ENCODE measurements at regions not wholly inside any gene's neighbourhood (a gene's known extent, or its start where the extent isn't known, plus 50 kb on each side); places are given as distances from the start of the nearest gene placed in this dataset.
"Not testable (repeated sequence)": the region's sequence is repeated elsewhere in the genome, so short reads cannot be mapped to it uniquely, and the experiment has no call there.

DNA sequence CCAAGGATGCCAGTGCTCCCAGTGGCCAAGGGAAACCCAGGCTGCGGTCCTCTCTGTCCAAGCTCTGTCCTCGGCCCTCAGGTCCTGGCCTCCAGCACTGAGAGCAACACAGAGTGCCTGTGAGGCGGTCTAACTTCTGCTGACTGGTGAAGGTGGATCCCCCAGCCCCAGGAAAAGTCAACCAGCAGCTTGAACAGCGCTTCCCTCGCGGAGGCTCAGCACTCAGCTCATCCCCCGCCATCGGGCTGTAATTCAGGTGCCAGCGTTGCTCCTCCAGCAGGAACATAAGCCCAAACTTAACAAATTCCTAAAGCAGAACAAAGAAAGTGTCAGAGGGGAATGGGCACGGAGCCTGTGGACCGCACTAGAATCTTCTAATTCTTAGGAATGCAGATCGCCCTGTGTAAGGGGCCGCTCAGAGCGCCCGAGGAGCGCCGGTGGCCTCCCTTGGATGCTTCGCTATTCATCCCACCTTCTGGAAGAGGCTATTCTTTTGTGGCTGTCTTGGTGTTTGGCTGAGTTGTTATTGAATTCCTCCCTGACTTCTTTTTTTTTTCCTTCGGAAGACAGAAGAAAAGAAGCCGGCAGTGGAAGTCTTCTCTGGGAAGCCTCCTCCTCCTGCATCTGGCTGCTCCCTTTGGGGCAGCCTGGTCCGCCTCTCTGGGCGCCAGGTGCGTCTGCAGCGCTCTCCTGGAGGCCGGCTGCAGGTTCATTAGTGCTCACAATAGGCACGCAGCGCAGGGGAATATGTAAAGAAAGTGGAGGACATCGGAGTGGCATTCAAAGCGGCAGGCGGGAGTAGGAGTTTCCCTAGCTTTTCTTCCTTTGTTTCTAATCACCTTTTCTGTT, 905.6 kb downstream of the TSN start:
- no peak for DNase-seq (ENCODE audit: extremely low read depth, low read depth, low spot score)

DNA sequence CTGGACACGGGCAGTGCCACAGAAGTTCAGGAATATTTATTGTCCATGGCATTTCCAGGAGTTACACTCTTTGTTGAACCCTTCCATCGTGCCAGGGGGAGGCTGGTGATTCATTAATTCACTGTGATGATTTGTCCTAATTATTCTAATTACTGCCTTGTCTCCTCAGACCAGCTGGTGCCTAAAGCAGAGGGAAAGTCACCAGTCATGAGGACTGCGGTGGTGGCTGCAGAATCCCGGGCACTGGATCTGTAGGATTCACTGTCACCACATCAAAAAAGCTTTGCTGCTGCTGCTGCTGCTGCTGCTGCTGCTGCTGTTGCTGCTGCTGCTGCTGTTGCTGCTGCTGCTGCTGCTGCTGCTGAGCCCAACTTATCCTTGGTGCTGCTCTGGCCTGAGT, 908.2 kb downstream of the TSN start:
- no peak for DNase-seq (ENCODE audit: extremely low read depth, low read depth, low spot score)

DNA sequence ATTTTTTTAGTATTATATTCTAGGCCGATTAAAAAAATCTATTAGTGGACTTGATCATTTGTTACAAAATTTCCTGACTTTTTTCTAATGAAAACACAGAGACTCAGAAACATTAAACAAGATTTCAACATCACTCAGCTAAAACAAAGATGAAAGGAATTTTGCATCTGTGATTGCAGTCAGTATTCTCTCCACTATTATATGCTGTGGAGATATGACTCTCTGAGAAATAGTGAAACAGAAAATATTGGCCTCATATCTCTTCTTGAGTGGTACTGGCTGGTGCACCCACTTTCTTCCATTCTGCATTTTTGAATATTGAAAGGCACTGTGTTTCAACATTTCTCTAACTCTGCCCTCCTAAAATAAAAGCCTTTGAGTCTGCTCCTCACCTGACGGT, 914.2 kb downstream of the TSN start:
- DNase-seq (ENCODE audit: extremely low read depth, low read depth, low spot score) = no peak

DNA sequence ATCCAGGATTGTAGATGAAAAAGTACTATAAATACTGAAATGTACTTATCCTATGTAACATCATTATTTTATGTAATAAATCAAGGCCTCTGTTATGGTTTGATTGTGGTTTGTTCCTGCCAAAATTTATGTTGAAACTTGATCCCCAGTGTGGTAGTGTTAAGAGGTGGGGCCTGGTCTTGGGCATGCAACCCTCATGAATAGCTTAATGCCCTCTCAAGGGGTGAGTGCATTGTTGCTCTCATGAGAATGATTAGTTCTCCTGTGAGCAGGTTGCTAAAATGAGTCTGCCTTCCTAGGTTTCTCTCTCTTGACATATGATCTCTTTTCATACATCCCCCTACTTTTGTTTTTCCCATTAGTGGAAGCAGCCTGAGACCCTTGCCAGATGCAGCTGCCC, 915.4 kb downstream of the TSN start:
- DNase-seq (ENCODE audit: extremely low read depth, low read depth, low spot score) = no peak

DNA sequence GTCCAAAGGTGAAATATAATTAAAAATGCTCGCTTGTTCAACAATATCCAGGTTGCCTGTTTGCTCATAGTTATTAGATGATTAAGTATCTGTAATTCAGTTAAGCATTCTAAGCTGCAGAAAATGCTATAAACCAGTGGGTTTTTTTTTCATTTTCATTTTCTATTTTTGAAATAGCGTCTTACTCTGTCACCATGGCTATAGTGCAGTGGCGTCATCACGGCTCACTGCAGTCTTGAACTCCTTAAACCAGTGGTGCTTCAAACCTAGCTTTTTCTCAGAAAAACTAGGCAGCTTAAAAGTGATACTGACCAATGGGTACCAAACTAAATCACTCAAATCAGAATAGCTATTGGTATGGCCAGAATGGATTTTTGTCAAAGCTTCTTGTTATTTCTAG, 925.2 kb downstream of the TSN start:
- no peak for DNase-seq (ENCODE audit: extremely low read depth, low read depth, low spot score)

DNA sequence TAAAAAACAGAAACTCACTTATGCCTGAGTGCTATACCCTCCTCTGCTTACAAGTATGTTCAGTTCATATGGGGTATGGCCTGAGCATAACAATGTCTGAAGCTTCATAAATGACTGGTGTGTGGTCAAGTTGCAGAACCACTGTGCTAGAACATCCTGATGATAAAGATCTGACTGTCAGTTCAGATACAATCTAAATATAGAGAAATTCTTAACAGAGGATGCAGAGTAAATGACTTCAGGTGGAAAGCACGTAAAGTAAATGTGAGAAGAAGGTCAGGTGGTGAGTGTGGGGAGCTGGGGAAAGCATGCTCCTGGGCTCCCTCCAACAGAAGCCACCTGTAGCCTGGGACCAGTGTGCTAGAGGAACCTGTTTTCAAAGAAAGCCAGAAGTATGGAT, 926.2 kb downstream of the TSN start:
- no peak for DNase-seq (ENCODE audit: extremely low read depth, low read depth, low spot score)

DNA sequence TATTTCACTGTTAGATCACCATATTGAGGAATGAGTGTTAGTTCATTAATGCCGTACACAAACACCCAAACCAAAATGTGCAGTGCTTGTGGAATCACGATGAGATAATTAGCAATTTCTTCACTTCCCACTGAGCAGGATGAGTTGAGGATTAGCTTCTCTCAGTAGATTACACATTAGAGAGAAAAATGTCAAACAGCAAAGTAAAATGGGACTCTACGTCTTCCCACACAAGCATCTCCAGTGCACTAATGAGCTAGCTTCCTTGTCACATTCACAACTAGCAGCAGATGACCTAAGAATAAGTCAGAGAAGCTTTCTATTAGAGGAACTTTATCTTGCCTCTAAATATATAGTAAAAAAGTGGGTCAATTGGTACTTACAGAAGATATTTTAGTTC, 926.9 kb downstream of the TSN start:
- DNase-seq (ENCODE audit: extremely low read depth, low read depth, low spot score) = no peak

DNA sequence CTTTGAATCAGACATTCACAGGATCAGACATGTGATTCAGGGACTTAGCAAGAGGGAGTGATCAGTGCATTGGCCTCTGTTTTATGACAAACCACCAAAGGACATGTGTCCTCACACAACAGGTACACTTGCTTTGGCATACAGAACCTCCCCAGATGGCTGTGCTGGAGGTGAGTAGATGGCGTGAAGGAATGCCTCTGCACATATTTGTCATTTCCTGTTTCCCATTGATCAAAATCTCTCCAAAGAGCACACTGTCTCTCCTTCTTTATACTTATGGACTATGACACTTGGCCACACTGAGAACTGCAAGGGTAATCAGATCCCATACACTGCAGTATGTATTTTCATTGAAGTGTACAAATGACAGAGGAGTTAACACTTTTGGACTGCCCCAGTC, 927.6 kb downstream of the TSN start:
- no peak for DNase-seq (ENCODE audit: extremely low read depth, low read depth, low spot score)

DNA sequence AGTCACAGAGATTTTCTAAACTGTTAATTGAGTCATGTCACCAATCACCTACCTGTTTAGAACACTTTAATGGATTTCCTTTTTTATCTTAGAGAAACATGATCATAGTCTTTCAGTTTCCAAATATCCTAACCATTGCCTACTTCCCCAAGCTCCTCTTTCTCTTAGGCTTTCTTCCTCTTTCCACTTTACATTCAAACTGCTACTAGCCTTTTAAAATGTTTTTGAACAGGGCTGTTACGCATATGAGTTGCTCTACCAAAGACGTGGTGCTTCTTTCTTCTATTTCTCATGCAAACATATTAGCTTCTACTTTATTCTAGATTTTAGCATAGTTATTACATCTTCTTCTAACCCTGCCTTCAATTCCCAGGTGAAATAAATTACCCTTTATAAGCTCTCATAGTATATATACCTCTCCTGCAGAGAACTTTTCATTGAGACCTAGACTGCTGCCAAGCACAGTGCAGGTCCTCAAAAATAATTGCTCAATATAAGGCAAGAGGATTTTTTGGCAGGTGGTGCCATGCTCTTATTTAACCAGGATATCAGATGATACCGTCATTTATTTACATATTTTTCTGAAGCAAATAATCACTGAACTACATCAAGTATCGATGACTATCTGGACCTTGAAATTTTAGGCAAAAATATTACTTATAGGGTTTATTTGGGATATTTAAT, 937.1 kb downstream of the TSN start:
- no peak for DNase-seq (ENCODE audit: extremely low read depth, low read depth, low spot score)

DNA sequence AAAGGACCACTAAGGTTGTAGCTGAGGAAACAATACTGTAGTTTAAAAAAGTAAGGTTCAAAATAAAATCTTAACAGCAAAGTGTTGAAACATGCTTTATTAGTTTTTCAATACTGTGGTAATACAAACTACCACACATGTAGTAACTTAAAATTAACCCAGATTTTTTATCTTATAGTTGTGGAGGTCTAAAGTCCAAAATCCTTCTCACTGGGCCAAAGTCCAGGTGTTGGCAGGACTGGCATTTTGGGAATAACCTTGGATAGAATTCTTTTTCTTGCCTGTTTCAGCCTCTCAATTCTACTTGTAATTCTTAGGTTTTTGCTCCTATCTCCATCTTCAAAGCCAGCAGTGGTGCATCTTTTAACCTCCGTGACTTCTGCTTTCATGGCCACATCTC, 942.0 kb downstream of the TSN start:
- DNase-seq (ENCODE audit: extremely low read depth, low read depth, low spot score) = no peak

DNA sequence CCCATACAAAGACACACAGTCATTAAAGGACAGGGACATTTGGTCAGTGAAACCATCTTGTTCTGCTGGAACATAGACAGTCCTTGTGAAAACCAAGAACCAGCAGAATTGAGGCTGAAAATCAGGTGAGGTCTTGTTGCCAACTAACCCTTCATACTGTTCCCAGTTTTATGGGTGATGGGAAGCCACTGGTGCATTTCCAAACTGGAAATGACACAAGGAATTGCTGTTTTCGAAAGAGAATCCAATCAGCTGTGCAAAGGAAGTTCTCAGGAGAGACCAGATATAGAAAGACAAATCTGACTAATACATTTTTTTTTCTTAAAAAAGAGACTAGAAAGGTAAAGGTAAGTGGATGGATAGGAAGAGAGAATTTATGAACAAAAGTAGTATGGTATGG, 948.2 kb downstream of the TSN start:
- no peak for DNase-seq (ENCODE audit: extremely low read depth, low read depth, low spot score)

DNA sequence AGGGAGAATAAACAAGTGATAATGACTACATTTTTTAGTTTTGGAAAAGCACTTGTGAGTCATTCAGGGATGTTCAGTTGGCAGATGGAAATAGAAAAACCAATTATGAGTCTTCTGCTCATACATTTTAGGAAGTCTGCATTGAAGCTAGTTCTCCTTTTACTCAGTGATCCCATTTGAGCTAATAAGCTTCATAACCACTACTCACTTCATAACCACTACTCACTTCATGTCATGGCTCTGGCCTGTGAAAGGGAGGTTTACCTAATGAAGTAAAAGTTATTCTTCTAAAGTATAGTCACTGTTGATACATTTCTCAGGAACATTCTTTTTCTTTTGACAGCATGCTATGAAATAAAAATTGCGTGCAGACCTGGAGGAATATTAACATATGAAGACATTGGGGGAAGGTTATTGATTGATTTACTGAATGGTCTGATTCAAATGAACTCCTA, 948.7 kb downstream of the TSN start:
- DNase-seq (ENCODE audit: extremely low read depth, low read depth, low spot score) = no peak

DNA sequence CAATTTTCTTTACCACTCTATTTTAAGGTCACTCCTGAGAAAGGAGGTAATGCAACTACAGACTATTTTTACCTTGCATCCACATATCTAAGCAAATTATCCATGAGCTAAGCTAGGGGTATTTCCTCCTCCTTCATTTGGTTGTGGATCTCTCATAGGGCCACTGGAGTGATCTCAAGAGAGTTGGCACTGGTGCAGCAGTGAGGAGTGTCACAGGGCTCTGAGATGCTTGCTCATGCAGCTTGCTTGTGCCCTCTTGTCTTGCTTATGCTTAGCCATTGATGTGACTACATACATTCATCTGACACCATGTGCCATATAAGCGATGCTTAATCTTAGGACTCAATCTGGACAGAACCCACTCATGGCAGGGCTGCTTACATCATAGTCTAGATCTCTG, 950.3 kb downstream of the TSN start:
- no peak for DNase-seq (ENCODE audit: extremely low read depth, low read depth, low spot score)

DNA sequence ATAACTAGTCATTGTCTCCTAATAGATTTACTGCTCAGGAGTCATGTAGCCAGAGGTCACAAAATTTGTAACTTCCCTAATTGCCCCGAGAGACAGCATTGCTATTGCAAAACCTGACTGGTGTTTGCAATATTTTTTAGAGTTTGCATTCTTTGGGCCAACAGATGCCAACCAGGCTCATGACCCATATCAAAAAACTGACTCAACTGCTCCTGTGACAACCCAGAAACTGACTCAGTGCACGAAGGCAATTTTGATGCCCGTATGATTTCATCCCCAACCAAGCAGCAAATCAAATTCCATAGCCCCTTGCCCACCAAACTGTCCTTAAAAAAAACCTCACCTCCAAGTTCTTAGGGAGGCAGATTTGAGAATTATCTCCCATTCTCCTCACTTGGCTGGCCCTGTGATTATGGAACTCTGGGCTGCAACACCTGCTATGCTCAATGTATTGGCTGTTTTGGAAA, 951.3 kb downstream of the TSN start:
- DNase-seq (ENCODE audit: extremely low read depth, low read depth, low spot score) = no peak

DNA sequence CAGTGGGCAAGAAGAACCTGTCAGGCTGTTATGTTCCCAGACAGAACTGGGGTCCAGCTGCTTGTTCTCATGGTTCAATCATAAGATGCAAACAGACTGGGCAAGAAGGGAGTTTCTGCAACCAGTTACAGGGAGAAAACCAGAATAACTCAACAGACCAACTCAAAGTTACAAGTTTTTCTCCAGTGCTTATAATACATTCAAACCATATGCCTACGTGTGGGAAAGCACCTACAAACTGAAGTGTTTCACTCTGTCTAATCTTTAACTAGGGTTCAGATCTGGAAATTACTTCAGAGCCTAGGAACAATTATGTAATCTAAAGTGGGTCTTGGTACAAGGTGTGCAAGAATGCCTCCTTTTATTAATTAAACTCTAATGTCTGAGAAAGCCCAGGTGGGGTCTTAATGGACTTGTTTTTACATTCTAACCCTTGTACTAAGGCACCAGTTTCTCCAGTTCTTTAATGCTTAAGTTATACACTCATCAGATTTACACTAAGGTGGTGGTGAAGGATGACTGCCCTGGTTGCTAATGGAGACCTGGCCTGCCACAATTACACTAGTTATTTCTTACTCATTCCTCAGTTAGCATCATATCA, 951.9 kb downstream of the TSN start:
- DNase-seq (ENCODE audit: extremely low read depth, low read depth, low spot score) = no peak

DNA sequence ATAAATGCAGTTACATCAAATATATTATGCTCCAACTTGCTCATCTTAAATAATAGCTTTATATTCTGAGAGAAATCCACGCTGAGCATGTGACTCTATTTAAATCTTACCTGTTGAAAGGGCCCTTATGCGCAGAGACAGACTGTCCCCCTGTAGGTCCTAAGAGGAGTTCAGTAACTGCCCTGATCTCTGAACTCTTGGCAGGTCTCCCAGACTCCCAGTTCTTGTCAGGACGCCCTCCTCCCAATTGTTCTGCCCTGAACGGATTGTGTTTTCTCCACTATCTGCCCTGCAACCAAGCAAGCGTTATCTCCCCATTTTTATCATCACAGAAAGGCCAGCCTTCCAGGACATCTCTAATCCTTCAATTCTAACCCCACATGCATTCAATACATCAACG, 954.6 kb downstream of the TSN start:
- no peak for DNase-seq (ENCODE audit: extremely low read depth, low read depth, low spot score)

DNA sequence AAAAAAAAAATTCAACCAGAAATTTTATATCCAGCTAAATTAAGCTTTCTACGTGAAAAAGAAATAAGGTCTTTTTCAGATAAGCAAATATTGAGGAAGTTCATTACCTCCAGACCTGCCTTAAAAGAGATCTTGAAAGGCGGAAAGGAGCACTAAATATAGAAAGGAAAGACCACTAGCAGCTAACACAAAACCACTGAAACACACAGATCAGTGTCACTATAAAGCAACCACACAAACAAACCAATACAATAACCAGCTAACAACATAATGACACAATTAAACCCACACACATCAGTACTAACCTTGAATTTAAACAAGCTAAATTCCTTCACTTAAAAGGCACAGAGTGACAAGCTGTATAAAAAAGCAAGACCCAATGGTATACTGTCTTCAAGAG, 958.3 kb downstream of the TSN start:
- no peak for DNase-seq (ENCODE audit: extremely low read depth, low read depth, low spot score)

DNA sequence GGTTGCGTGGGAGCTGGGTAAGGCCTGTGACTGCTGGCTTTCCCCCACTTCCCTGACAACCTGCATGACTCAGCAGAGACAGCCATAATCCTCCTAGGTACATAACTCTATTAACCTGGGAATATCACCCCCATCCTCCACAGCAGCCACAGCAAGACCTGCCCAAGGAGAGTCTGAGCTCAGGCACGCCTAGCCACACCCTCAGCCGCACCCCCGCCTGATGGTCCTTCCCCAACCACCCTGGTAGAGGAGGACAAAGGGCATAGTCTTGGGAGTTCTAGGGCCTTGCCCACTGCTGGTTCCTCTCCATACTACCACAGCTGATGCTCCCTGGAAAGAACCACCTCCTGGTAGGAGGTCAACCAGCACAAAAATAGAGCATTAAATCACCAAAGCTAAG, 965.4 kb downstream of the TSN start:
- DNase-seq (ENCODE audit: extremely low read depth, low read depth, low spot score) = not testable (repeated sequence)

DNA sequence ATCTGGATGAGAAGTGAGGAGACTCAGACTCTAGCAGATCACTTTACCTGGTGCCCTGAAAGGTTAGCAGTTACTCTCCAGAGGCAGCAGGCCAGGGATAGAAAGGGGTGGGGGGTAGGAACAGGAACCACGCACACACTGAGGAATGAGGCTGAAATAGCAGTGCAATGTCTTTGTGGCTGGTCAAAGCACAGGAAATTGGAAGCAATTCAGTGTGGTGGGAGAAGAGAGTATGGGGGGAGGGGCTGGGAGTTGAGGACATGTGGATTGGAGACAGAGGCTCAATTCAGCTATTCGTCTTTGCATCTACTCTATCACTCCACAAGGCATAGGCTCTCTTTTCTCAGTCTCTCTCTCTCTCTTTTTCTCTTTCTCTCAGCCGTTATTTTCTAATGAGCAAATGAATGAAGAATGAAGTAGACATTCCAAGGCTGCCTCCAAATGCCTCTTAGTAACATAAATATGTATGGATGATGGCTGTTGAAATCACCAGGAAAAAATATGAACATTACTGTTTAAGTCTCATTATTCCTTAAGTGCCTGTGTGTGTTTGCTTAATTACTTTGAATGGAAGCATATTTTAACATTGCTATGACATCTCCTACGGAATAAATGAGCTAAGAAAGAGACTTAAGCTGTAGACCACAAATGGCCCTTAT, 979.4 kb downstream of the TSN start:
- DNase-seq (ENCODE audit: extremely low read depth, low read depth, low spot score) = no peak

DNA sequence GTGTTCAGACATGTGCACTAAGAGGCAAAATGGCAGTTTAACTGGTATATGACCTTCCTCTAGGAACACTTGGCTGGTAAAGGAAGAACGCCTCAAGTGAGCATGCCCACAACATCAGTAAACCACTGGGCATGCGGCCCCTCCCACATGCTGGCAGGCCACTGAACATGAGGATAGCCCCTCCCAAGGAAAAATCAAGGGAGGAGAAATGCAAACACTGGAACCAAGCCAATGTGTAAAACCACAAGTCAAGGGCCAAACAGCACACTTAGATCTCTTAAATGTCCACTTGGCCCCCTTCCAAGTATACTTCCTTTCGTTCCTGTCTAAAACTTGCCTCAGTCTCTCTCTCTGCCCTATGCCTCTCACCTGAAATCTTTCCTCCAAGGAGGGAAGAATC, 980.8 kb downstream of the TSN start:
- DNase-seq (ENCODE audit: extremely low read depth, low read depth, low spot score) = no peak

DNA sequence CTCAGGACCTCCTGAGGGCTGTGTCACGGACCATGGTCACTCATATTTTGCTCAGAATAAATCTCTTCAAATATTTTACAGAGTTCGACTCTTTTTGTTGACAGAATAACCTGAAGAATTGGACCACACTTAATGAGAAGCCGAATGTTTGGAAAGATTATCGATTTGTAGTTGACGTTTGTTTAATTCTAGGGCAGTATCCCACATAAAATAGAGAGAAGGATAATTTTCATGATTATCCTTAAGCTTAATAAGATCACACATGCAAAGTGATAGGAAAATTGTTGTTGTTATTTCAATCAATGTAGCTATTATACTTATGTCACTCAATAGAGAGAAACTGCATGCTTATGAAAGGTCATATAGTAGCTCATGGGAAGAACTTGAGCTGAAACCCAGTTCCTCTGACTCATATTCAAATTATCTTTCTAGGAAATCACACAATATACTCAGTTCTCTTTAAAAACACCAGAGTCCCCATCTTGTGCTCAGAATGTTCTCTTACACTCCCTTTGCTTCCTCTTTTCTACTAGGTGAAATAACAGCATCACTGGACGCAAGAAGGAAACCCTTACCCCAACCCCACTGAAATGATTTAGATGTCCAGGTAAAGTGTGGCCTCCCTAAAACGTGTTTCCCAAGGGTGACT, 982.1 kb downstream of the TSN start:
- no peak for DNase-seq (ENCODE audit: extremely low read depth, low read depth, low spot score)
